A549 (cell line): ENCODE measurements at regions not wholly inside any gene's neighbourhood (a gene's known extent, or its start where the extent isn't known, plus 50 kb on each side); places are given as distances from the start of the nearest gene placed in this dataset.
A peak's percentile ranks its signal among the peaks of the same experiment; 100 is the strongest.

Experiments used
- ATAC-seq, 2 experiments: fragments of 200-7000 bp in 1 of 2; fragments of >200 bp in 1 of 2; cut with Nextera tagmentation in 1 of 2; cut with Tn5 transposase in 1 of 2; 3 replicates each; pipeline versions ENCODE4 v1.8.0 to v1.9.1; 2018 to 2020; ENCODE audit warnings: mild to moderate bottlenecking in 1 of 2, moderate library complexity in 1 of 2
- CTCF ChIA-PET: fragments of 300-600 bp; sonication (Branson Sonifier 250); formaldehyde crosslinking; extraction: SDS; loops from one replicate; lab custom pipeline; 2021; ENCODE audit warnings: antibody characterized with exemption, inconsistent platforms; lab: Yijun Ruan, JAX
- POLR2A ChIA-PET: fragments of 350-600 bp; formaldehyde crosslinking; extraction: SDS; loops from one replicate; lab custom pipeline; 2021; ENCODE audit warnings: antibody characterized with exemption, inconsistent platforms; lab: Yijun Ruan, JAX
- DNase-seq, 2 experiments: peaks; one replicate each; pipeline versions ENCODE4 v3.0.0 to v3.0.0-alpha.2; 2011 to 2016; ENCODE audit warnings: low read depth in 1 of 2, low spot score in 1 of 2
- FAIRE-seq: peaks from 2 replicates; lab custom pipeline; 2011; peaks lifted over from hg19 to GRCh38; lab: Jason Lieb, UNC
- H3K27ac ChIP-seq, 2 experiments: fragments of >200 bp; sonication (Bioruptor Twin); formaldehyde crosslinking; 3 replicates each; pipeline ENCODE4 v1.5.1; 2016 to 2017
- H3K4me1 ChIP-seq: fragments of >200 bp; sonication (Bioruptor Twin); formaldehyde crosslinking; 3 replicates; pipeline ENCODE4 v1.6.1; 2016
- H3K4me2 ChIP-seq: fragments of >200 bp; sonication (Bioruptor Twin); formaldehyde crosslinking; 3 replicates; pipeline ENCODE4 v1.6.1; 2016
- H3K4me3 ChIP-seq: fragments of >200 bp; sonication (Bioruptor Twin); formaldehyde crosslinking; 3 replicates; pipeline ENCODE4 v1.5.1; 2016
- H3K9me3 ChIP-seq: fragments of >200 bp; sonication (Bioruptor Twin); formaldehyde crosslinking; 3 replicates; pipeline ENCODE4 v1.6.1; 2016
- BHLHE40 ChIP-seq: IDR thresholded peaks from 2 replicates; pipeline ENCODE4 v1.6.1; 2012; ENCODE audit warnings: low read depth, low read length, inconsistent platforms
- CBX8 ChIP-seq: fragments of 200-600 bp; sonication (generic); IDR thresholded peaks from 2 replicates; pipeline ENCODE4 v1.6.1; 2016
- EHF ChIP-seq: fragments of 250-450 bp; sonication (Bioruptor Pico); IDR thresholded peaks from 2 replicates; pipeline ENCODE4 v1.5.0; 2020; ENCODE audit warnings: mild to moderate bottlenecking
- FOSB ChIP-seq: fragments of 250-450 bp; sonication (Bioruptor Pico); IDR thresholded peaks from 2 replicates; pipeline ENCODE4 v1.5.0; 2020; ENCODE audit warnings: mild to moderate bottlenecking, moderate library complexity
- FOSL2 ChIP-seq, 2 experiments: fragments of 450-650 bp in 1 of 2; fragments of >200 bp in 1 of 2; sonication (Bioruptor Twin) in 1 of 2; formaldehyde crosslinking; IDR thresholded peaks; 2 replicates each; pipeline versions ENCODE4 v1.5.0 to v1.6.1; 2016 to 2020; ENCODE audit warnings: mild to moderate bottlenecking in 1 of 2, moderate library complexity in 1 of 2
- HDAC2 ChIP-seq: fragments of 200-600 bp; sonication (generic); IDR thresholded peaks from 2 replicates; pipeline ENCODE4 v1.6.1; 2016
- HOXA7 ChIP-seq: fragments of 250-450 bp; sonication (Bioruptor Pico); IDR thresholded peaks from 2 replicates; pipeline ENCODE4 v1.5.0; 2020; ENCODE audit warnings: mild to moderate bottlenecking, moderate library complexity
- HOXB5 ChIP-seq: fragments of 250-450 bp; sonication (Bioruptor Pico); IDR thresholded peaks from 2 replicates; pipeline ENCODE4 v1.5.0; 2020; ENCODE audit warnings: mild to moderate bottlenecking, moderate library complexity
- KDM5A ChIP-seq: fragments of 200-600 bp; sonication (generic); IDR thresholded peaks from 2 replicates; pipeline ENCODE4 v1.6.1; 2016; ENCODE audit warnings: antibody characterized with exemption, mild to moderate bottlenecking
- MAZ ChIP-seq: fragments of 150-350 bp; IDR thresholded peaks from 2 replicates; pipeline ENCODE4 v1.6.1; 2014; ENCODE audit warnings: antibody characterized with exemption, low read depth, low read length, borderline replicate concordance
- POLR2AphosphoS2 ChIP-seq: conservative IDR thresholded peaks from 2 replicates; pipeline ENCODE4 v1.6.1; 2012; ENCODE audit warnings: low read length, improper control_type of control experiment, inconsistent platforms
- RARB ChIP-seq: fragments of 250-450 bp; sonication (Bioruptor Pico); IDR thresholded peaks from 2 replicates; pipeline ENCODE4 v1.8.0; 2021; ENCODE audit warnings: mild to moderate bottlenecking, moderate library complexity
- RFX5 ChIP-seq: fragments of 450-650 bp; IDR thresholded peaks from 2 replicates; pipeline ENCODE4 v1.7.1; 2014; ENCODE audit warnings: antibody characterized with exemption, mild to moderate bottlenecking, moderate library complexity
- TFCP2L1 ChIP-seq: fragments of 250-450 bp; sonication (Bioruptor Pico); IDR thresholded peaks from 2 replicates; pipeline ENCODE4 v1.5.0; 2021; ENCODE audit warnings: mild to moderate bottlenecking
- TP53 ChIP-seq: fragments of 250-450 bp; sonication (Bioruptor Pico); IDR thresholded peaks from 2 replicates; pipeline ENCODE4 v1.5.0; 2021; ENCODE audit warnings: mild to moderate bottlenecking, moderate library complexity
- ZC3H11A ChIP-seq: fragments of 450-650 bp; IDR thresholded peaks from 2 replicates; pipeline ENCODE4 v1.6.1; 2014; ENCODE audit warnings: antibody characterized with exemption, mild to moderate bottlenecking
- ZNF302 ChIP-seq: fragments of 250-450 bp; sonication (Bioruptor Pico); IDR thresholded peaks from 2 replicates; pipeline ENCODE4 v1.9.0; 2021; ENCODE audit warnings: inconsistent platforms, mild to moderate bottlenecking, moderate library complexity
- WGBS: methylation state at CpG from one replicate; pipeline ENCODE4 v1.1.6; 2017; ENCODE audit errors: missing lambda C conversion rate; 5-methylcytosine and 5-hydroxymethylcytosine counted together
- TF ChIP-seq, protein P1 (sequence below): fragments of 450-650 bp; IDR thresholded peaks from 2 replicates; pipeline ENCODE4 v1.6.1; 2014; ENCODE audit warnings: antibody characterized with exemption
- TF ChIP-seq, protein P2 (sequence below): fragments of >200 bp; sonication (Bioruptor Twin); formaldehyde crosslinking; IDR thresholded peaks from 2 replicates; pipeline ENCODE4 v1.6.1; 2016
- TF ChIP-seq, protein P3 (sequence below): IDR thresholded peaks from 2 replicates; pipeline ENCODE4 v1.6.1; 2012; ENCODE audit warnings: low read depth, borderline replicate concordance
- TF ChIP-seq, protein P4 (sequence below): fragments of 250-450 bp; sonication (Bioruptor Pico); IDR thresholded peaks from 2 replicates; pipeline ENCODE4 v1.5.0; 2020; ENCODE audit warnings: low read depth, mild to moderate bottlenecking, moderate library complexity
- TF ChIP-seq, protein P5 (sequence below): fragments of 200-600 bp; sonication (generic); IDR thresholded peaks from 2 replicates; pipeline ENCODE4 v1.6.1; 2016; ENCODE audit warnings: antibody characterized with exemption, mild to moderate bottlenecking, moderate library complexity
- TF ChIP-seq, protein P6 (sequence below): fragments of >200 bp; sonication (Bioruptor Twin); formaldehyde crosslinking; IDR thresholded peaks from 3 replicates; pipeline ENCODE4 v1.6.1; 2016
- TF ChIP-seq, protein P7 (sequence below): fragments of 250-450 bp; sonication (Bioruptor Pico); IDR thresholded peaks from 2 replicates; pipeline ENCODE4 v1.5.0; 2021; ENCODE audit warnings: mild to moderate bottlenecking, moderate library complexity, borderline replicate concordance

DNA sequence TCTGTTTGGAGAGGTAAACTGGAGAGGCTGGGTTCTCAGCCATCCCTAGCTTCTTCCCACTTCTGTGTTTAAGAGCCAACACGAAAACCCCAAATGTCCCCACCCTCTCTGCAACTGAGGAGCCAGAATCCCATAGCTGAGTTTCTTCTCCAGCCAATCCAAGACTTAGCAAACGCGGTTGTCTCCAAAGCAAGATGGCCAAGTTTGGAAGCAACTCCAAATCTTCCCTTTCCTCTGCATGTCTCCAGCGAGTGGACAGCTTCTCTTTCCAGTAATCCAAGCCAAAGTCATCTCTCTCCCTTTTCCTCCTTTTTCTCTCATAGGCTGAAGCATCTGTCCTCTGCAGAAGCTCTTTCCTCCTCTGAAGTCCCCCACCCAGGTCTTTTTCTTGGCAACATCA is 539.2 kb downstream of the MIAT start:
- Histone ChIP-seq H3K4me2 (no peak overlapping the region), H3K4me1 (peaks cover 14% of the 10 kb centered on the region; the same call in 2 of the 3 replicates), H3K27ac (peak overlapping the region in 1 of 2 experiments; percentile 75; a peak in 2 of 6 replicates), H3K9me3 (peaks cover 5% of the 10 kb centered on the region; the same call in 2 of the 3 replicates), H3K4me3 (no peak overlapping the region)
- ATAC-seq (no peak), DNase-seq (no peak), FAIRE-seq (no peak)
- whole genome bisulfite sequencing = 84% methylated on average over 4 of the region's 4 CpGs
- POLR2A ChIA-PET = no interaction called here
- CTCF ChIA-PET = interaction anchor here (0.8 to 0.9 kb wide), 2 partner anchors 22 to 27 kb away, joined by 3 to 4 read pairs; no protein-coding TSS in a partner anchor
- TF ChIP-seq TP53 (CRISPR knock-in tag) (no peak), ZC3H11A (no peak), FOSB (no peak), MAZ (no peak), KDM5A (no peak)

DNA sequence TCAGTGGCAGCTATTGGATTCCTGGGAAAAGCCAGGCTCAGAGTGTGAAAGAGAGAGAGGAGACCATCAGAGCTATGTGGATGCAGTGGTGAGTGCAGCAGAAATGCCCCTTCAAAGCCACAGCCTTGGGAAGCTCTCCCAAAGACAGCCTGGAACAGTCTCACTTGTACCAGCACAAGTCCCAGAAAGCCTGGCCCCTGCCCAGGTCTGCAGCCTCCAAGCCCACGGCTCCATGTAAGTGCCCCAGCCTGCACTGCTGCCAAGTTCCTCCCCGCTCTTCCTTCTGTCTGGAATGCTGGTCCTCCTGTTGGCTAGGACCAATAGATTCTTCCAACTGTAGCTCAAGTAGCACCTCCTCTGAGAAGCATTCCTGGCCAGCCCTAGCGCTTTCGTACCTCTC is 539.7 kb downstream of the MIAT start:
- DNase-seq (no peak), FAIRE-seq (no peak), ATAC-seq (no peak)
- TF ChIP-seq, protein P1, sequence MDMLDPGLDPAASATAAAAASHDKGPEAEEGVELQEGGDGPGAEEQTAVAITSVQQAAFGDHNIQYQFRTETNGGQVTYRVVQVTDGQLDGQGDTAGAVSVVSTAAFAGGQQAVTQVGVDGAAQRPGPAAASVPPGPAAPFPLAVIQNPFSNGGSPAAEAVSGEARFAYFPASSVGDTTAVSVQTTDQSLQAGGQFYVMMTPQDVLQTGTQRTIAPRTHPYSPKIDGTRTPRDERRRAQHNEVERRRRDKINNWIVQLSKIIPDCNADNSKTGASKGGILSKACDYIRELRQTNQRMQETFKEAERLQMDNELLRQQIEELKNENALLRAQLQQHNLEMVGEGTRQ = no peak
- TF ChIP-seq HDAC2 (no peak), POLR2AphosphoS2 (no peak), RFX5 (no peak), HOXA7 (no peak), BHLHE40 (no peak), EHF (CRISPR knock-in tag) (no peak), TP53 (CRISPR knock-in tag) (no peak), CBX8 (no peak), TFCP2L1 (CRISPR knock-in tag) (no peak)
- TF ChIP-seq, protein P2, sequence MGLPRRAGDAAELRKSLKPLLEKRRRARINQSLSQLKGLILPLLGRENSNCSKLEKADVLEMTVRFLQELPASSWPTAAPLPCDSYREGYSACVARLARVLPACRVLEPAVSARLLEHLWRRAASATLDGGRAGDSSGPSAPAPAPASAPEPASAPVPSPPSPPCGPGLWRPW = no peak
- TF ChIP-seq, protein P3, sequence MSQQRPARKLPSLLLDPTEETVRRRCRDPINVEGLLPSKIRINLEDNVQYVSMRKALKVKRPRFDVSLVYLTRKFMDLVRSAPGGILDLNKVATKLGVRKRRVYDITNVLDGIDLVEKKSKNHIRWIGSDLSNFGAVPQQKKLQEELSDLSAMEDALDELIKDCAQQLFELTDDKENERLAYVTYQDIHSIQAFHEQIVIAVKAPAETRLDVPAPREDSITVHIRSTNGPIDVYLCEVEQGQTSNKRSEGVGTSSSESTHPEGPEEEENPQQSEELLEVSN = no peak
- TF ChIP-seq, protein P4, sequence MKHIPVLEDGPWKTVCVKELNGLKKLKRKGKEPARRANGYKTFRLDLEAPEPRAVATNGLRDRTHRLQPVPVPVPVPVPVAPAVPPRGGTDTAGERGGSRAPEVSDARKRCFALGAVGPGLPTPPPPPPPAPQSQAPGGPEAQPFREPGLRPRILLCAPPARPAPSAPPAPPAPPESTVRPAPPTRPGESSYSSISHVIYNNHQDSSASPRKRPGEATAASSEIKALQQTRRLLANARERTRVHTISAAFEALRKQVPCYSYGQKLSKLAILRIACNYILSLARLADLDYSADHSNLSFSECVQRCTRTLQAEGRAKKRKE (CRISPR knock-in tag) = no peak
- TF ChIP-seq, protein P5, sequence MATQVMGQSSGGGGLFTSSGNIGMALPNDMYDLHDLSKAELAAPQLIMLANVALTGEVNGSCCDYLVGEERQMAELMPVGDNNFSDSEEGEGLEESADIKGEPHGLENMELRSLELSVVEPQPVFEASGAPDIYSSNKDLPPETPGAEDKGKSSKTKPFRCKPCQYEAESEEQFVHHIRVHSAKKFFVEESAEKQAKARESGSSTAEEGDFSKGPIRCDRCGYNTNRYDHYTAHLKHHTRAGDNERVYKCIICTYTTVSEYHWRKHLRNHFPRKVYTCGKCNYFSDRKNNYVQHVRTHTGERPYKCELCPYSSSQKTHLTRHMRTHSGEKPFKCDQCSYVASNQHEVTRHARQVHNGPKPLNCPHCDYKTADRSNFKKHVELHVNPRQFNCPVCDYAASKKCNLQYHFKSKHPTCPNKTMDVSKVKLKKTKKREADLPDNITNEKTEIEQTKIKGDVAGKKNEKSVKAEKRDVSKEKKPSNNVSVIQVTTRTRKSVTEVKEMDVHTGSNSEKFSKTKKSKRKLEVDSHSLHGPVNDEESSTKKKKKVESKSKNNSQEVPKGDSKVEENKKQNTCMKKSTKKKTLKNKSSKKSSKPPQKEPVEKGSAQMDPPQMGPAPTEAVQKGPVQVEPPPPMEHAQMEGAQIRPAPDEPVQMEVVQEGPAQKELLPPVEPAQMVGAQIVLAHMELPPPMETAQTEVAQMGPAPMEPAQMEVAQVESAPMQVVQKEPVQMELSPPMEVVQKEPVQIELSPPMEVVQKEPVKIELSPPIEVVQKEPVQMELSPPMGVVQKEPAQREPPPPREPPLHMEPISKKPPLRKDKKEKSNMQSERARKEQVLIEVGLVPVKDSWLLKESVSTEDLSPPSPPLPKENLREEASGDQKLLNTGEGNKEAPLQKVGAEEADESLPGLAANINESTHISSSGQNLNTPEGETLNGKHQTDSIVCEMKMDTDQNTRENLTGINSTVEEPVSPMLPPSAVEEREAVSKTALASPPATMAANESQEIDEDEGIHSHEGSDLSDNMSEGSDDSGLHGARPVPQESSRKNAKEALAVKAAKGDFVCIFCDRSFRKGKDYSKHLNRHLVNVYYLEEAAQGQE = no peak
- CTCF ChIA-PET = interaction anchor here (0.8 kb wide), 1 partner anchor 22 kb away, joined by 4 read pairs; no protein-coding TSS in a partner anchor
- 0 out of 3 replicates have a peak, but pooled peaks cover under 1% of the 10 kb centered on the region for H3K9me3 ChIP-seq
- POLR2A ChIA-PET = no interaction called here
- H3K4me3 ChIP-seq = no peak overlapping the region
- H3K4me2 ChIP-seq = no peak overlapping the region
- 93% methylated on average over 4 of the region's 4 CpGs for WGBS
- peaks cover 19% of the 10 kb centered on the region for H3K4me1 ChIP-seq
- peak overlapping the region in 1 of 2 experiments; percentile 75; a peak in 3 of 6 replicates for H3K27ac ChIP-seq

DNA sequence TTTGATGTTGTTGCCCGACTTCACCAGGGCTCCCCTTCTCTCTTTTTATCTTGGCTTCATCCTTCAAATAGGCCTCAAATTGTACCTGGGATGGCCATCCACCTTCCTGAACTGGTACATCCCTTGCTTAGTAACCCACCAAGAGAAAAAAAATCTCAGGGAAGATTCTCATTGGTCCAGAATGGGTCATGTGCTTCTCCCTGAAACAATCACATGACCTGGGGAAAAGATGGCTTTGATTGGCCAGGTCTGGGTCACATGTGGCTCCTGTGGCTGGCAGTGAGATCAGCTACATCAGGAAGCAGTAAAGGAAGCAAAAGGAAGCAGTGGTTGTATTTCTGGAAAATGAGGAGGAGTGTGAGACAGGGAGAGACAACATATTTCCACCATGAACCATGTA is 540.2 kb downstream of the MIAT start:
- POLR2A ChIA-PET = no interaction called here
- peak overlapping the region in 1 of 2 experiments; percentile 95; a peak in 3 of 6 replicates for H3K27ac ChIP-seq
- FAIRE-seq = no peak

More for the DNA sequence above, 540.2 kb downstream of the MIAT start:
- peaks cover 25% of the 10 kb centered on the region for H3K4me1 ChIP-seq
- 78% methylated on average over 1 of the region's 1 CpG for WGBS
- no peak overlapping the region for H3K4me2 ChIP-seq
- peak in 1 of 2 experiments; percentile 31 for DNase-seq
- H3K9me3 ChIP-seq = no peaks in the 10 kb centered on the region
- no peak overlapping the region for H3K4me3 ChIP-seq
- CTCF ChIA-PET = no interaction called here
- no peak for TF ChIP-seq FOSL2 (IDR thresholded peaks at IDR 0.05)
- TF ChIP-seq FOSL2 (CRISPR knock-in tag; IDR thresholded peaks at IDR 0.05) = no peak
- TF ChIP-seq, protein P6, sequence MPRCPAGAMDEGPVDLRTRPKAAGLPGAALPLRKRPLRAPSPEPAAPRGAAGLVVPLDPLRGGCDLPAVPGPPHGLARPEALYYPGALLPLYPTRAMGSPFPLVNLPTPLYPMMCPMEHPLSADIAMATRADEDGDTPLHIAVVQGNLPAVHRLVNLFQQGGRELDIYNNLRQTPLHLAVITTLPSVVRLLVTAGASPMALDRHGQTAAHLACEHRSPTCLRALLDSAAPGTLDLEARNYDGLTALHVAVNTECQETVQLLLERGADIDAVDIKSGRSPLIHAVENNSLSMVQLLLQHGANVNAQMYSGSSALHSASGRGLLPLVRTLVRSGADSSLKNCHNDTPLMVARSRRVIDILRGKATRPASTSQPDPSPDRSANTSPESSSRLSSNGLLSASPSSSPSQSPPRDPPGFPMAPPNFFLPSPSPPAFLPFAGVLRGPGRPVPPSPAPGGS = no peak
- TF ChIP-seq RARB (CRISPR knock-in tag) = no peak
- no peak for TF ChIP-seq MAZ
- TF ChIP-seq, protein P1 = peak; percentile 89
- no peak for TF ChIP-seq ZNF302
- TF ChIP-seq, protein P7, sequence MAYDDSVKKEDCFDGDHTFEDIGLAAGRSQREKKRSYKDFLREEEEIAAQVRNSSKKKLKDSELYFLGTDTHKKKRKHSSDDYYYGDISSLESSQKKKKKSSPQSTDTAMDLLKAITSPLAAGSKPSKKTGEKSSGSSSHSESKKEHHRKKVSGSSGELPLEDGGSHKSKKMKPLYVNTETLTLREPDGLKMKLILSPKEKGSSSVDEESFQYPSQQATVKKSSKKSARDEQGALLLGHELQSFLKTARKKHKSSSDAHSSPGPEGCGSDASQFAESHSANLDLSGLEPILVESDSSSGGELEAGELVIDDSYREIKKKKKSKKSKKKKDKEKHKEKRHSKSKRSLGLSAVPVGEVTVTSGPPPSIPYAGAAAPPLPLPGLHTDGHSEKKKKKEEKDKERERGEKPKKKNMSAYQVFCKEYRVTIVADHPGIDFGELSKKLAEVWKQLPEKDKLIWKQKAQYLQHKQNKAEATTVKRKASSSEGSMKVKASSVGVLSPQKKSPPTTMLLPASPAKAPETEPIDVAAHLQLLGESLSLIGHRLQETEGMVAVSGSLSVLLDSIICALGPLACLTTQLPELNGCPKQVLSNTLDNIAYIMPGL (CRISPR knock-in tag) = no peak
- TF ChIP-seq HOXB5 = no peak
- TF ChIP-seq, all 56 proteins: peak for 1
- ATAC-seq = no peak
